Neuronal stem cell (in vitro differentiated cells): ENCODE measurements at regions not wholly inside any gene's neighbourhood (a gene's known extent, or its start where the extent isn't known, plus 50 kb on each side); places are given as distances from the start of the nearest gene placed in this dataset.

ENCODE experiments used
- DNase-seq: peaks from one replicate; pipeline ENCODE4 v3.0.0-alpha.2; 2013; ENCODE audit warnings: low spot score
- H2AFZ ChIP-seq: one replicate; pipeline ENCODE4 v1.6.1; 2013; ENCODE audit warnings: mild to moderate bottlenecking, low read length, inconsistent platforms
- H2AK5ac ChIP-seq: 2 replicates; pipeline ENCODE4 v1.6.1; 2013; ENCODE audit warnings: low read depth, mild to moderate bottlenecking, inconsistent platforms, low read length, moderate library complexity, mixed read lengths
- H2BK120ac ChIP-seq: 2 replicates; pipeline ENCODE4 v1.6.1; 2013; ENCODE audit warnings: low read depth, mild to moderate bottlenecking, inconsistent platforms, low read length, moderate library complexity, mixed read lengths
- H2BK12ac ChIP-seq: one replicate; pipeline ENCODE4 v1.6.1; 2013; ENCODE audit warnings: low read length, inconsistent platforms
- H2BK15ac ChIP-seq: 2 replicates; pipeline ENCODE4 v1.6.1; 2013; ENCODE audit warnings: mild to moderate bottlenecking, low read length, inconsistent platforms, mixed read lengths
- H2BK5ac ChIP-seq: one replicate; pipeline ENCODE4 v1.6.1; 2013; ENCODE audit warnings: inconsistent platforms, mild to moderate bottlenecking, low read length, moderate library complexity
- H3K14ac ChIP-seq: one replicate; pipeline ENCODE4 v1.6.1; 2013; ENCODE audit warnings: low read length, inconsistent platforms
- H3K18ac ChIP-seq: 2 replicates; pipeline ENCODE4 v1.6.1; 2013; ENCODE audit warnings: low read length, inconsistent platforms
- H3K23ac ChIP-seq: 2 replicates; pipeline ENCODE4 v1.6.1; 2013; ENCODE audit warnings: low read depth, mild to moderate bottlenecking, mixed read lengths, low read length, inconsistent platforms; ENCODE audit not compliant: poor library complexity
- H3K27ac ChIP-seq: replicated peaks from 3 replicates; pipeline ENCODE4 v1.5.1; 2013; ENCODE audit warnings: low read length, inconsistent platforms
- H3K27me3 ChIP-seq, 3 experiments: 2 replicates each; pipeline ENCODE4 v1.6.1; 2013; ENCODE audit warnings: low read length in 3 of 3, mild to moderate bottlenecking in 2 of 3, inconsistent platforms in 1 of 3, low read depth in 1 of 3, mixed read lengths in 1 of 3, moderate library complexity in 1 of 3; ENCODE audit not compliant: control insufficient read depth in 3 of 3, insufficient read depth in 3 of 3
- H3K36me3 ChIP-seq, 2 donors: replicated peaks in 1 of 2; 2 replicates each; pipeline ENCODE4 v1.6.1; 2013; ENCODE audit warnings: low read length in 2 of 2; ENCODE audit not compliant: control insufficient read depth in 2 of 2, insufficient read depth in 2 of 2
- H3K4ac ChIP-seq: 2 replicates; pipeline ENCODE4 v1.6.1; 2013; ENCODE audit warnings: inconsistent platforms, mild to moderate bottlenecking, low read length, moderate library complexity
- H3K4me1 ChIP-seq, 2 donors: 1 replicate in 1 of 2; 2 replicates in 1 of 2; pipeline ENCODE4 v1.6.1; 2013; ENCODE audit warnings: low read length in 2 of 2, low read depth in 1 of 2; ENCODE audit not compliant: control insufficient read depth in 2 of 2, insufficient read depth in 1 of 2
- H3K4me2 ChIP-seq: one replicate; pipeline ENCODE4 v1.6.1; 2013; ENCODE audit warnings: mild to moderate bottlenecking, low read length, inconsistent platforms; ENCODE audit not compliant: insufficient read depth, poor library complexity, severe bottlenecking
- H3K4me3 ChIP-seq, 2 donors: 2 replicates each; pipeline ENCODE4 v1.5.1; 2013; ENCODE audit warnings: low read length in 2 of 2, mild to moderate bottlenecking in 2 of 2, inconsistent platforms in 1 of 2, moderate library complexity in 1 of 2
- H3K79me1 ChIP-seq: one replicate; pipeline ENCODE4 v1.6.1; 2013; ENCODE audit warnings: low read depth, mild to moderate bottlenecking, inconsistent platforms, low read length, moderate library complexity
- H3K9ac ChIP-seq: one replicate; pipeline ENCODE4 v1.6.1; 2013; ENCODE audit warnings: mild to moderate bottlenecking, low read depth, low read length, inconsistent platforms; ENCODE audit not compliant: poor library complexity
- H3K9me3 ChIP-seq, 2 donors: replicated peaks in 1 of 2; 2 replicates each; pipeline versions ENCODE3 to v1.6.1; 2013; ENCODE audit warnings: low read length in 2 of 2, mild to moderate bottlenecking in 2 of 2, inconsistent platforms in 1 of 2, low read depth in 1 of 2, mixed read lengths in 1 of 2, moderate library complexity in 1 of 2; ENCODE audit not compliant: control insufficient read depth in 2 of 2, insufficient read depth in 1 of 2
- H4K8ac ChIP-seq: one replicate; pipeline ENCODE4 v1.6.1; 2013; ENCODE audit warnings: low read depth, mild to moderate bottlenecking, inconsistent platforms, low read length, moderate library complexity
- H4K91ac ChIP-seq: one replicate; pipeline ENCODE4 v1.6.1; 2013; ENCODE audit warnings: low read length, low read depth, mild to moderate bottlenecking, inconsistent platforms; ENCODE audit not compliant: poor library complexity
- WGBS, 2 donors: extraction: QIAGEN DNeasy Blood & Tissue Kit; methylation state at CpG; one replicate each; pipeline ENCODE4 v1.1.7; 2013; ENCODE audit warnings: missing lambda C conversion rate in 2 of 2, mixed read lengths in 1 of 2; ENCODE audit not compliant: insufficient read length in 2 of 2, insufficient replicate concordance in 1 of 2; ENCODE audit errors: extremely low coverage in 2 of 2; 5-methylcytosine and 5-hydroxymethylcytosine counted together

- no peak overlapping the region for H2AK5ac ChIP-seq
- no peak for DNase-seq
- no peak overlapping the region for H3K18ac ChIP-seq
- no peak overlapping the region for H3K4me3 ChIP-seq
- no peak overlapping the region for H3K9ac ChIP-seq
- no peak overlapping the region for H4K91ac ChIP-seq
- H2BK5ac ChIP-seq: no peak overlapping the region
- no peaks in the 10 kb centered on the region for H3K79me1 ChIP-seq
- H3K4me1 ChIP-seq: no peaks in the 10 kb centered on the region
- no peak overlapping the region for H3K27ac ChIP-seq
- no CpG with 5 or more reads among the region's 3 CpGs for WGBS, 2 donors
- H4K8ac ChIP-seq: no peak overlapping the region
- H2BK15ac ChIP-seq: no peak overlapping the region
- H3K27me3 ChIP-seq: no peaks in the 10 kb centered on the region
- no peak overlapping the region for H3K14ac ChIP-seq
- no peaks in the 10 kb centered on the region for H3K9me3 ChIP-seq
- H2BK120ac ChIP-seq: no peak overlapping the region
- no peak overlapping the region for H3K4ac ChIP-seq
- no peak overlapping the region for H2BK12ac ChIP-seq
- H3K4me2 ChIP-seq: no peak overlapping the region
- H2AFZ ChIP-seq: no peak overlapping the region
- no peaks in the 10 kb centered on the region for H3K36me3 ChIP-seq
- H3K23ac ChIP-seq: no peak overlapping the region
These were observed 407.3 kb upstream of the HSFY2 start for GRCh38 chrY:19180824-19181223.

- Histone ChIP-seq H3K27me3 (no peaks in the 10 kb centered on the region), H2BK12ac (no peak overlapping the region), H3K27ac (no peak overlapping the region), H4K8ac (no peak overlapping the region), H3K14ac (no peak overlapping the region), H3K4me3 (no peak overlapping the region), H2AFZ (no peak overlapping the region), H3K9ac (no peak overlapping the region), H3K79me1 (no peaks in the 10 kb centered on the region), H3K18ac (no peak overlapping the region), H2BK15ac (no peak overlapping the region), H4K91ac (no peak overlapping the region), H3K36me3 (no peaks in the 10 kb centered on the region), H3K9me3 (no peaks in the 10 kb centered on the region), H3K4ac (no peak overlapping the region), H3K4me1 (no peaks in the 10 kb centered on the region), H2BK120ac (no peak overlapping the region), H2AK5ac (no peak overlapping the region), H3K23ac (no peak overlapping the region), H3K4me2 (no peak overlapping the region), H2BK5ac (no peak overlapping the region)
- no peak for DNase-seq
- WGBS, 2 donors: no CpG with 5 or more reads among the region's 5 CpGs
These were observed 394.6 kb upstream of the HSFY2 start for GRCh38 chrY:19168202-19168565.

- Histone ChIP-seq H3K4ac (no peak overlapping the region), H2BK12ac (no peak overlapping the region), H2BK15ac (no peak overlapping the region), H3K36me3 (no peaks in the 10 kb centered on the region), H2BK5ac (no peak overlapping the region), H2AFZ (no peak overlapping the region), H3K4me3 (no peak overlapping the region), H3K18ac (no peak overlapping the region), H3K9me3 (no peaks in the 10 kb centered on the region), H3K79me1 (no peaks in the 10 kb centered on the region), H3K27me3 (no peaks in the 10 kb centered on the region), H3K14ac (no peak overlapping the region), H3K4me1 (no peaks in the 10 kb centered on the region), H3K4me2 (no peak overlapping the region), H2AK5ac (no peak overlapping the region), H3K9ac (no peak overlapping the region), H4K91ac (no peak overlapping the region), H2BK120ac (no peak overlapping the region), H3K27ac (no peak overlapping the region), H3K23ac (no peak overlapping the region), H4K8ac (no peak overlapping the region)
- no CpG with 5 or more reads among the region's 13 CpGs for WGBS, 2 donors
- no peak for DNase-seq
These were observed 394.0 kb upstream of the HSFY2 start for GRCh38 chrY:19167319-19168201.

GRCh38 chrY:19148783-19149182 is 375.2 kb upstream of the HSFY2 start:
- no CpG with 5 or more reads among the region's 4 CpGs for WGBS, 2 donors
- no peak overlapping the region for H2BK12ac ChIP-seq
- H3K79me1 ChIP-seq: no peaks in the 10 kb centered on the region
- no peak overlapping the region for H3K9ac ChIP-seq
- H2AK5ac ChIP-seq: no peak overlapping the region
- no peak overlapping the region for H4K91ac ChIP-seq
- no peak overlapping the region for H3K4ac ChIP-seq
- H2AFZ ChIP-seq: no peak overlapping the region
- H3K4me2 ChIP-seq: no peak overlapping the region
- no peak overlapping the region for H3K23ac ChIP-seq
- no peak overlapping the region for H2BK120ac ChIP-seq
- H3K9me3 ChIP-seq: no peaks in the 10 kb centered on the region
- H2BK5ac ChIP-seq: no peak overlapping the region
- H2BK15ac ChIP-seq: no peak overlapping the region
- no peak overlapping the region for H3K14ac ChIP-seq
- no peak for DNase-seq
- H3K27me3 ChIP-seq: no peaks in the 10 kb centered on the region
- H4K8ac ChIP-seq: no peak overlapping the region
- H3K27ac ChIP-seq: no peak overlapping the region
- H3K4me1 ChIP-seq: no peaks in the 10 kb centered on the region
- no peaks in the 10 kb centered on the region for H3K36me3 ChIP-seq
- H3K4me3 ChIP-seq: no peak overlapping the region
- no peak overlapping the region for H3K18ac ChIP-seq
